PC-3 (cell line): ENCODE measurements at regions not wholly inside any gene's neighbourhood (a gene's known extent, or its start where the extent isn't known, plus 50 kb on each side); places are given as distances from the start of the nearest gene placed in this dataset.

Experiments used
- ATAC-seq: fragments of 200-7000 bp; cut with Tn5 transposase; 2 replicates; pipeline ENCODE4 v1.9.1; 2020; ENCODE audit warnings: mild to moderate bottlenecking, moderate library complexity
- BruUV-seq: library from RNA; stranded (reverse); fragments of 400-500 nt; replicated peaks from 2 replicates; lab custom pipeline; 2021; lab: Mats Ljungman, UMichigan
- CTCF ChIA-PET: fragments of 300-600 bp; sonication (Branson Sonifier 250); formaldehyde crosslinking; loops from one replicate; lab custom pipeline; 2022; ENCODE audit warnings: antibody characterized with exemption; lab: Charles Lee
- POLR2A ChIA-PET: fragments of 300-600 bp; sonication (Branson Sonifier 250); formaldehyde crosslinking; loops from one replicate; lab custom pipeline; 2022; ENCODE audit warnings: antibody characterized with exemption; ENCODE audit not compliant: unreplicated experiment; lab: Charles Lee
- DNase-seq: peaks from one replicate; pipeline ENCODE4 v3.0.0-alpha.2; 2015
- H2AFZ ChIP-seq: fragments of 300-600 bp; sonication (generic); 2 replicates; pipeline ENCODE4 v1.6.0; 2016; ENCODE audit warnings: antibody characterized with exemption, low read length
- H3F3A ChIP-seq: fragments of 300-600 bp; sonication (generic); one replicate; pipeline ENCODE4 v1.6.0; 2017; ENCODE audit warnings: antibody characterized with exemption, low read length, control low read depth, mild to moderate bottlenecking; ENCODE audit not compliant: unreplicated experiment
- H3K27ac ChIP-seq: fragments of 300-600 bp; sonication (generic); 2 replicates; pipeline ENCODE4 v1.5.1; 2016; ENCODE audit warnings: mild to moderate bottlenecking, low read length
- H3K27me3 ChIP-seq: fragments of 300-600 bp; sonication (generic); 2 replicates; pipeline ENCODE4 v1.6.1; 2016; ENCODE audit warnings: low read length, mixed read lengths
- H3K36me3 ChIP-seq: fragments of 300-600 bp; sonication (generic); 2 replicates; pipeline ENCODE4 v1.6.1; 2016; ENCODE audit warnings: low read depth, mixed run types, low read length, mixed read lengths
- H3K4me1 ChIP-seq: fragments of 300-600 bp; sonication (generic); 2 replicates; pipeline ENCODE4 v1.5.1; 2016; ENCODE audit warnings: low read length; ENCODE audit not compliant: insufficient read depth
- H3K4me2 ChIP-seq: fragments of 300-600 bp; sonication (generic); 2 replicates; pipeline ENCODE4 v1.6.0; 2016; ENCODE audit warnings: low read length
- H3K4me3 ChIP-seq: fragments of 300-600 bp; sonication (generic); 2 replicates; pipeline ENCODE4 v1.5.1; 2016; ENCODE audit warnings: mild to moderate bottlenecking, low read length, mixed read lengths
- H3K79me2 ChIP-seq: fragments of 300-600 bp; sonication (generic); 2 replicates; pipeline ENCODE4 v1.6.1; 2017; ENCODE audit warnings: low read length, mixed read lengths
- H3K9ac ChIP-seq: fragments of 300-600 bp; sonication (generic); 2 replicates; pipeline ENCODE4 v1.6.0; 2016; ENCODE audit warnings: mild to moderate bottlenecking, low read length
- H3K9me2 ChIP-seq: fragments of 300-600 bp; sonication (generic); replicated peaks from 2 replicates; pipeline ENCODE4 v1.6.1; 2016; ENCODE audit warnings: mixed run types, low read length, mixed read lengths
- H3K9me3 ChIP-seq: fragments of 300-600 bp; sonication (generic); 2 replicates; pipeline ENCODE4 v1.6.1; 2016; ENCODE audit warnings: low read length, mixed read lengths
- H4K20me1 ChIP-seq: fragments of 300-600 bp; sonication (generic); 2 replicates; pipeline ENCODE4 v1.6.1; 2016; ENCODE audit warnings: low read length, mixed read lengths
- EZH2 ChIP-seq: fragments of 300-600 bp; sonication (generic); IDR thresholded peaks from one replicate; pipeline ENCODE4 v1.6.1; 2017; ENCODE audit warnings: antibody characterized with exemption, mild to moderate bottlenecking, low read length; ENCODE audit not compliant: unreplicated experiment
- EZH2phosphoT487 ChIP-seq: fragments of 300-600 bp; sonication (generic); IDR thresholded peaks from 2 replicates; pipeline ENCODE4 v1.6.1; 2018; ENCODE audit warnings: mild to moderate bottlenecking, antibody characterized with exemption, low read length, borderline replicate concordance
- intact Hi-C: fragments of 100-400 bp; cut with micrococcal nuclease; formaldehyde crosslinking; loops from 2 replicates; pipeline ENCODE4 v1.9.0; 2023
- TF ChIP-seq, protein P1 (sequence below): fragments of 300-600 bp; sonication (generic); conservative IDR thresholded peaks from 2 replicates; pipeline ENCODE4 v1.5.1; 2017; ENCODE audit warnings: antibody characterized with exemption, low read depth, mild to moderate bottlenecking, low read length

DNA sequence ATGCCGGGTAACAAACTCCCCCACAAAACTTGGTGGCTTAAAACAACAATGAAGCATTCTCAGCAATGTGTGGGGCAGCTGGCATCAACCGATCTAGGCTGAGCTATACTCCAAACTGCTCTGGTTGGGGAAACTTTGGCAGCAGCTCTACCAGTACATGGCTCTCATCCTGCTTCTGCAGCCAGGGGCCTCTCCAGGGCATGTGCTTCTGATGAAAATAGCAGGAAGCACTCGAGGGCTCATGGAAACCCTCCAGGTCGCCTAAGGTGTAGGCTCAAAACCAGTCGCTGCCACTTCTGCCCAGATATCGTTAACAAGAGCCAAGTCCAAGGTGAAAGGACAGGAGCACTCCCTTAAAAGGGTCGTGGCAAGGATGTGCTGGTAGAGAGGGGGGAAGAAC, 134.1 kb downstream of the TEX36 start:
- no TSS peak for BruUV-seq

DNA sequence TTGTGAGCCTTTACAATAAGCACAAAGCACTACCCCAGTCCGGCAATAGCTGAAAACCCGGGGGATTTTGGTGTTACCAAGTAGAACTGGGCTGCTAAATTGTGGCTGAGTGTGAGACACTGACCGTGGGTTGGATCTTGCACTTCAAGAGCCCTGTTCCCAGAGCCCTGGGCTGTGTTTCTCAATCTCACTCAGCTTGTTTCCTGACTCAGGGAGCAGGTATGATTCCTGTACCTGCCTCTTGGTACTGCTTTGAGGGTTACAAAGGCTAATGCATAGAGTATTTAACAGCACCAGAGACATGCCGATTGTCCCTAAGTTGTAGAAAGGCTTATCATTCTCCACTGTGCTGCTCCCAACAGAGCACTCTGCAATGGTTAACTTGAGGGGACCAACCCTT, 134.6 kb downstream of the TEX36 start:
- no peak for DNase-seq
- H3K4me3 ChIP-seq, result no peak overlapping the region
- no peaks in the 10 kb centered on the region for H3K4me1 ChIP-seq
- ATAC-seq, result no peak
- H3K27ac ChIP-seq, result no peak overlapping the region
- ChIA-PET POLR2A (no interaction called here), CTCF (no interaction called here)
- H3K9me3 ChIP-seq, result no peaks in the 10 kb centered on the region
- intact Hi-C loops, result no loop called here
- TF ChIP-seq EZH2phosphoT487 (no peak), EZH2 (no peak)
- TF ChIP-seq, protein P1, sequence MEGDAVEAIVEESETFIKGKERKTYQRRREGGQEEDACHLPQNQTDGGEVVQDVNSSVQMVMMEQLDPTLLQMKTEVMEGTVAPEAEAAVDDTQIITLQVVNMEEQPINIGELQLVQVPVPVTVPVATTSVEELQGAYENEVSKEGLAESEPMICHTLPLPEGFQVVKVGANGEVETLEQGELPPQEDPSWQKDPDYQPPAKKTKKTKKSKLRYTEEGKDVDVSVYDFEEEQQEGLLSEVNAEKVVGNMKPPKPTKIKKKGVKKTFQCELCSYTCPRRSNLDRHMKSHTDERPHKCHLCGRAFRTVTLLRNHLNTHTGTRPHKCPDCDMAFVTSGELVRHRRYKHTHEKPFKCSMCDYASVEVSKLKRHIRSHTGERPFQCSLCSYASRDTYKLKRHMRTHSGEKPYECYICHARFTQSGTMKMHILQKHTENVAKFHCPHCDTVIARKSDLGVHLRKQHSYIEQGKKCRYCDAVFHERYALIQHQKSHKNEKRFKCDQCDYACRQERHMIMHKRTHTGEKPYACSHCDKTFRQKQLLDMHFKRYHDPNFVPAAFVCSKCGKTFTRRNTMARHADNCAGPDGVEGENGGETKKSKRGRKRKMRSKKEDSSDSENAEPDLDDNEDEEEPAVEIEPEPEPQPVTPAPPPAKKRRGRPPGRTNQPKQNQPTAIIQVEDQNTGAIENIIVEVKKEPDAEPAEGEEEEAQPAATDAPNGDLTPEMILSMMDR, result no peak
- peaks cover 62% of the 10 kb centered on the region for H3K27me3 ChIP-seq
- no TSS peak for BruUV-seq
- H3K9ac ChIP-seq, result no peak overlapping the region
- no peaks in the 10 kb centered on the region for H3F3A ChIP-seq
- H3K9me2 ChIP-seq, result no peaks in the 10 kb centered on the region
- H3K4me2 ChIP-seq, result no peak overlapping the region
- H3K36me3 ChIP-seq, result no peaks in the 10 kb centered on the region
- H3K79me2 ChIP-seq, result no peaks in the 10 kb centered on the region
- no peaks in the 10 kb centered on the region for H4K20me1 ChIP-seq
- H2AFZ ChIP-seq, result no peak overlapping the region

More for the DNA sequence above, 134.1 kb downstream of the TEX36 start:
- Histone ChIP-seq H3F3A (no peaks in the 10 kb centered on the region), H3K9me2 (no peaks in the 10 kb centered on the region), H3K9me3 (no peaks in the 10 kb centered on the region), H4K20me1 (no peaks in the 10 kb centered on the region), H3K27me3 (peaks cover 58% of the 10 kb centered on the region), H3K4me2 (no peak overlapping the region), H3K9ac (no peak overlapping the region), H3K4me1 (no peaks in the 10 kb centered on the region), H3K36me3 (no peaks in the 10 kb centered on the region), H3K79me2 (no peaks in the 10 kb centered on the region), H2AFZ (no peak overlapping the region), H3K27ac (no peak overlapping the region), H3K4me3 (no peak overlapping the region)
- intact Hi-C loops, result no loop called here
- no peak for ATAC-seq
- no peak for DNase-seq
- ChIA-PET POLR2A (interaction anchor here (0.7 kb wide), 1 partner anchor 45 kb away, joined by 5 read pairs; no protein-coding TSS in a partner anchor), CTCF (no interaction called here)
- no peak for TF ChIP-seq EZH2
- TF ChIP-seq, protein P1, result no peak
- TF ChIP-seq EZH2phosphoT487, result no peak

DNA sequence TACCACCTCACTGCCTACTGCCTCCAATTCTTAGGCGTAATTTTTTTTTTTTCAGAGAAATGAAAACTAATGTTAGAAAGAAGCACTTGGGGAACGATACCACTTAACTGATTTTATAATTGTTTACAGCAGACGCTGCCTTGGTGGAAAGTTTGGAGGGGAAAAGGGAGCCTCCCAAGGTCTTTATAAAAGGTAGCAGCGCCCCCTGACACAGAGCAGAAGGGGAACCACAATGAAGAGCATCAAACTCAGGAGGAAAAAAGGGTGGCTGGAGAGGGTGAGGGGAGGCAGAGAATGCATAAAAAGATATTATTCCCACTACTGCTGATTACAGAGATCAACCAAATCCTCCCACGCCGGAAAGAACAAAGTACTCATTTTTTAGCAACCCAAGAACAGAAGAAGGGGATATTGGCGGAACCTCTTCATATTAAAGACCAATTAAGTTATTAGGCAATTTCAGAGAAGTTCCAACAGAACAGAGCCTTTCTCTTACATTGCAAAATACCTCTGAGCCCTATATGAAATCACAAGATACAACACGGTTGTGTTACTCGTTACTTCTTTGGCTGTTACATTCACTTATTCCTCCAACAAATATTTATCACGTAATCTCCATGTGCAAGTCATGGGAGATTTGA, 135.8 kb downstream of the TEX36 start:
- H3F3A ChIP-seq, result no peaks in the 10 kb centered on the region
- no peak for ATAC-seq

More for the DNA sequence above, 135.8 kb downstream of the TEX36 start:
- ChIA-PET POLR2A (no interaction called here), CTCF (no interaction called here)
- no peak overlapping the region for H3K9ac ChIP-seq
- no peaks in the 10 kb centered on the region for H3K4me1 ChIP-seq
- H3K27ac ChIP-seq, result no peak overlapping the region
- H4K20me1 ChIP-seq, result no peaks in the 10 kb centered on the region
- H3K4me3 ChIP-seq, result no peak overlapping the region
- no peaks in the 10 kb centered on the region for H3K79me2 ChIP-seq
- no peaks in the 10 kb centered on the region for H3K9me2 ChIP-seq
- TF ChIP-seq EZH2phosphoT487, result no peak
- TF ChIP-seq, protein P1, result no peak
- no peak for TF ChIP-seq EZH2
- DNase-seq, result no peak
- no peak overlapping the region for H2AFZ ChIP-seq
- H3K4me2 ChIP-seq, result no peak overlapping the region
- peaks cover 73% of the 10 kb centered on the region for H3K27me3 ChIP-seq
- no peaks in the 10 kb centered on the region for H3K36me3 ChIP-seq
- no TSS peak for BruUV-seq
- H3K9me3 ChIP-seq, result no peaks in the 10 kb centered on the region
- intact Hi-C loops, result no loop called here
